Keratinocyte (primary cell): ENCODE measurements at regions not wholly inside any gene's neighbourhood (a gene's known extent, or its start where the extent isn't known, plus 50 kb on each side); places are given as distances from the start of the nearest gene placed in this dataset.

Source experiments
- DNase-seq: peaks from one replicate; pipeline ENCODE4 v3.0.0-alpha.2; 2011; ENCODE audit warnings: low read depth, missing footprints, low spot score
- FAIRE-seq: peaks from 2 replicates; lab custom pipeline; 2011; peaks lifted over from hg19 to GRCh38; lab: Jason Lieb, UNC
- H2AFZ ChIP-seq: 2 replicates; pipeline ENCODE4 v1.6.0; 2012; ENCODE audit warnings: low read length, control low read depth, inconsistent platforms; ENCODE audit not compliant: control insufficient read depth
- H3K27ac ChIP-seq: 2 replicates; pipeline ENCODE4 v1.5.1; 2011; ENCODE audit warnings: low read length; ENCODE audit not compliant: control insufficient read depth, insufficient read depth
- H3K27me3 ChIP-seq: 3 replicates; pipeline ENCODE4 v1.6.0; 2011; ENCODE audit warnings: low read length; ENCODE audit not compliant: control insufficient read depth, insufficient read depth; ENCODE audit errors: extremely low read depth
- H3K36me3 ChIP-seq, 2 experiments: 2 replicates in 1 of 2; 3 replicates in 1 of 2; pipeline ENCODE4 v1.5.1; 2011; ENCODE audit warnings: low read length in 2 of 2, mild to moderate bottlenecking in 1 of 2; ENCODE audit not compliant: control insufficient read depth in 2 of 2, insufficient read depth in 2 of 2; ENCODE audit errors: extremely low read depth in 1 of 2
- H3K4me1 ChIP-seq: 3 replicates; pipeline ENCODE4 v1.5.1; 2011; ENCODE audit warnings: low read length; ENCODE audit not compliant: control insufficient read depth, insufficient read depth; ENCODE audit errors: extremely low read depth
- H3K4me2 ChIP-seq: 3 replicates; pipeline ENCODE4 v1.6.0; 2011; ENCODE audit warnings: low read depth, low read length; ENCODE audit not compliant: control insufficient read depth, insufficient read depth; ENCODE audit errors: extremely low read depth
- H3K4me3 ChIP-seq, 3 experiments: fragments of 200-600 bp in 1 of 3; sonication (generic) in 1 of 3; 2 replicates in 2 of 3; 3 replicates in 1 of 3; pipeline ENCODE4 v1.5.1; 2011 to 2016; ENCODE audit warnings: low read length in 3 of 3, mild to moderate bottlenecking in 3 of 3, control low read depth in 2 of 3, inconsistent platforms in 1 of 3, low read depth in 1 of 3, mixed read lengths in 1 of 3, mixed run types in 1 of 3, moderate library complexity in 1 of 3; ENCODE audit not compliant: control insufficient read depth in 2 of 3, insufficient read depth in 2 of 3; ENCODE audit errors: extremely low read depth in 1 of 3
- H3K79me2 ChIP-seq: 2 replicates; pipeline ENCODE4 v1.6.0; 2012; ENCODE audit warnings: low read length; ENCODE audit not compliant: control insufficient read depth, insufficient read depth
- H3K9ac ChIP-seq: 3 replicates; pipeline ENCODE4 v1.6.0; 2011; ENCODE audit warnings: low read length; ENCODE audit not compliant: control insufficient read depth, insufficient read depth; ENCODE audit errors: extremely low read depth
- H3K9me1 ChIP-seq: 3 replicates; pipeline ENCODE4 v1.6.0; 2011; ENCODE audit warnings: low read length; ENCODE audit not compliant: control insufficient read depth, insufficient read depth; ENCODE audit errors: extremely low read depth
- H3K9me3 ChIP-seq: 2 replicates; pipeline ENCODE4 v1.5.1; 2012; ENCODE audit warnings: low read depth, low read length; ENCODE audit not compliant: control insufficient read depth
- H4K20me1 ChIP-seq: 3 replicates; pipeline ENCODE4 v1.6.0; 2011; ENCODE audit warnings: low read length; ENCODE audit not compliant: control insufficient read depth, insufficient read depth; ENCODE audit errors: extremely low read depth
- CTCF ChIP-seq, 3 experiments: IDR thresholded peaks in 1 of 3; conservative IDR thresholded peaks in 1 of 3; optimal IDR thresholded peaks in 1 of 3; 2 replicates in 2 of 3; 3 replicates in 1 of 3; pipeline versions ENCODE3 to v1.5.1; 2011; ENCODE audit warnings: low read length in 3 of 3, mild to moderate bottlenecking in 3 of 3, moderate library complexity in 2 of 3, control low read depth in 1 of 3, inconsistent platforms in 1 of 3; ENCODE audit not compliant: insufficient read depth in 2 of 3; ENCODE audit errors: extremely low read depth in 1 of 3
- EZH2 ChIP-seq: IDR thresholded peaks from one replicate; pipeline ENCODE4 v1.6.1; 2012; ENCODE audit warnings: inconsistent platforms, mild to moderate bottlenecking, low read length, moderate library complexity
- dilution Hi-C: fragments of 300-500 bp; cut with MboI; formaldehyde crosslinking; loops from one replicate; pipeline ENCODE4 v1.7.0; 2020; ENCODE audit warnings: low sequenced_read_pairs; ENCODE audit not compliant: extremely low pct_ligation_motif_present

- dilution Hi-C loops = no loop called here
- no peaks in the 10 kb centered on the region for H3K79me2 ChIP-seq
- H3K9ac ChIP-seq = no peak overlapping the region
- no peak overlapping the region for H2AFZ ChIP-seq
- no peak overlapping the region for H3K4me2 ChIP-seq
- DNase-seq (no peak), FAIRE-seq (no peak)
- H3K36me3 ChIP-seq = no peaks in the 10 kb centered on the region
- H4K20me1 ChIP-seq = no peaks in the 10 kb centered on the region
- no peak for TF ChIP-seq EZH2
- no peak for TF ChIP-seq CTCF (optimal IDR thresholded peaks at IDR 0.05 in 1 of 3, IDR thresholded peaks at IDR 0.05 in 1 of 3, conservative IDR thresholded peaks at IDR 0.05 in 1 of 3; ENCODE audit: extremely low read depth in 1 of 3, insufficient read depth in 2 of 3, low read length in 3 of 3)
- H3K27ac ChIP-seq = no peak overlapping the region
- no peak overlapping the region for H3K4me3 ChIP-seq
- no peaks in the 10 kb centered on the region for H3K9me3 ChIP-seq
- H3K4me1 ChIP-seq = no peaks in the 10 kb centered on the region
- peaks cover 7% of the 10 kb centered on the region for H3K27me3 ChIP-seq
- H3K9me1 ChIP-seq = no peaks in the 10 kb centered on the region
Observed at GRCh38 chr7:25672496-25672895, 444.2 kb upstream of the NPVF start.

- DNase-seq = no peak
- H3K4me3 ChIP-seq = no peak overlapping the region
- H3K9ac ChIP-seq = no peak overlapping the region
- peaks cover 3% of the 10 kb centered on the region for H3K27me3 ChIP-seq
- no peak overlapping the region for H3K4me2 ChIP-seq
- no peaks in the 10 kb centered on the region for H3K79me2 ChIP-seq
- H3K4me1 ChIP-seq = no peaks in the 10 kb centered on the region
- no peaks in the 10 kb centered on the region for H3K36me3 ChIP-seq
- H4K20me1 ChIP-seq = no peaks in the 10 kb centered on the region
- no peak overlapping the region for H3K27ac ChIP-seq
- dilution Hi-C loops = no loop called here
- TF ChIP-seq EZH2 = no peak
- no peak for TF ChIP-seq CTCF (optimal IDR thresholded peaks at IDR 0.05 in 1 of 3, IDR thresholded peaks at IDR 0.05 in 1 of 3, conservative IDR thresholded peaks at IDR 0.05 in 1 of 3; ENCODE audit: extremely low read depth in 1 of 3, insufficient read depth in 2 of 3, low read length in 3 of 3)
- H3K9me1 ChIP-seq = no peaks in the 10 kb centered on the region
- no peak for FAIRE-seq
- no peaks in the 10 kb centered on the region for H3K9me3 ChIP-seq
- H2AFZ ChIP-seq = no peak overlapping the region
Observed at GRCh38 chr7:25675789-25676474, 447.6 kb upstream of the NPVF start.
